ENCODE measurements at regions not wholly inside any gene's neighbourhood (a gene's known extent, or its start where the extent isn't known, plus 50 kb on each side); places are given as distances from the start of the nearest gene placed in this dataset.
A peak's percentile ranks its signal among the peaks of the same experiment; 100 is the strongest.
"Not testable (repeated sequence)": the region's sequence is repeated elsewhere in the genome, so short reads cannot be mapped to it uniquely, and the experiment has no call there.

- DNase-seq (ENCODE audit: low spot score) = peak; percentile 23
Measured at GRCh38 chr14:88983755-88984154, 159.3 kb downstream of the TTC8 start.

- DNase-seq (ENCODE audit: low spot score) = no peak
Measured at GRCh38 chr14:88985654-88986053, 161.2 kb downstream of the TTC8 start.

GRCh38 chr14:88986146-88986841, 161.8 kb downstream of the TTC8 start:
- peak; percentile 24 for DNase-seq (ENCODE audit: low spot score)

- not testable (repeated sequence) for DNase-seq (ENCODE audit: low spot score)
Measured at GRCh38 chr14:88986908-88987307, 162.5 kb downstream of the TTC8 start.

- DNase-seq (ENCODE audit: low spot score) = peak; percentile 41
Measured at GRCh38 chr14:88987516-88987915, 163.1 kb downstream of the TTC8 start.

- DNase-seq (ENCODE audit: low spot score) = no peak
Measured at GRCh38 chr14:88989911-88990310, 165.5 kb downstream of the TTC8 start.

- no peak for DNase-seq (ENCODE audit: low spot score)
Measured at GRCh38 chr14:88990856-88991255, 166.4 kb downstream of the TTC8 start.

- no peak for DNase-seq (ENCODE audit: low spot score)
Measured at GRCh38 chr14:88992011-88992410, 167.6 kb downstream of the TTC8 start.

- no peak for DNase-seq (ENCODE audit: low spot score)
Measured at GRCh38 chr14:88993946-88994345, 169.5 kb downstream of the TTC8 start.

- DNase-seq (ENCODE audit: low spot score) = peak; percentile 37
Measured at GRCh38 chr14:88995437-88996198, 171.2 kb downstream of the TTC8 start.

GRCh38 chr14:88998027-88998426, 173.6 kb downstream of the TTC8 start:
- no peak for DNase-seq (ENCODE audit: low spot score)

- DNase-seq (ENCODE audit: low spot score) = no peak
Measured at GRCh38 chr14:88999137-88999536, 174.7 kb downstream of the TTC8 start.

GRCh38 chr14:89000007-89000942, 175.8 kb downstream of the TTC8 start:
- peak; percentile 56 for DNase-seq (ENCODE audit: low spot score)

- DNase-seq (ENCODE audit: low spot score) = no peak
Measured at GRCh38 chr14:89004166-89004565, 179.7 kb downstream of the TTC8 start.

GRCh38 chr14:89007906-89008305, 183.5 kb downstream of the TTC8 start:
- no peak for DNase-seq (ENCODE audit: low spot score)

- DNase-seq (ENCODE audit: low spot score) = peak; percentile 41
Measured at GRCh38 chr14:89011355-89012281, 187.2 kb downstream of the TTC8 start.

- DNase-seq (ENCODE audit: low spot score) = no peak
Measured at GRCh38 chr14:89012282-89013097, 188.0 kb downstream of the TTC8 start.

GRCh38 chr14:89013098-89013504, 188.7 kb downstream of the TTC8 start:
- peak; percentile 55 for DNase-seq (ENCODE audit: low spot score)

- no peak for DNase-seq (ENCODE audit: low spot score)
Measured at GRCh38 chr14:89013698-89014568, 189.5 kb downstream of the TTC8 start.

GRCh38 chr14:89014569-89014850, 190.1 kb downstream of the TTC8 start:
- DNase-seq (ENCODE audit: low spot score) = no peak
